HepG2 (cell line): ENCODE measurements at regions not wholly inside any gene's neighbourhood (a gene's known extent, or its start where the extent isn't known, plus 50 kb on each side); places are given as distances from the start of the nearest gene placed in this dataset.
A peak's percentile ranks its signal among the peaks of the same experiment; 100 is the strongest.
"Not testable (repeated sequence)": the region's sequence is repeated elsewhere in the genome, so short reads cannot be mapped to it uniquely, and the experiment has no call there.

ENCODE experiments used
- ATAC-seq: fragments of 200-7000 bp; cut with Tn5 transposase; 3 replicates; pipeline ENCODE4 v1.9.1; 2020; ENCODE audit warnings: mild to moderate bottlenecking, moderate library complexity
- BruUV-seq: library from RNA; stranded (reverse); fragments of 400-500 nt; replicated peaks from 2 replicates; lab custom pipeline; 2021; lab: Mats Ljungman, UMichigan
- CTCF ChIA-PET: fragments of 300-600 bp; formaldehyde crosslinking; extraction: SDS; loops from one replicate; lab custom pipeline; 2021; ENCODE audit warnings: low total read pairs, inconsistent platforms, low intra/inter-chr PET ratio; lab: Yijun Ruan, JAX
- POLR2A ChIA-PET: fragments of 350-600 bp; sonication (Branson Sonifier 250); formaldehyde crosslinking; loops from one replicate; lab custom pipeline; 2020; ENCODE audit warnings: antibody characterized with exemption, inconsistent platforms; lab: Yijun Ruan, JAX
- DNase-seq: peaks from one replicate; pipeline ENCODE4 v3.0.0-alpha.2; 2015; ENCODE audit warnings: low spot score
- FAIRE-seq: peaks from 3 replicates; lab custom pipeline; 2011; peaks lifted over from hg19 to GRCh38; lab: Jason Lieb, UNC
- H2AFZ ChIP-seq: one replicate; pipeline ENCODE4 v1.6.1; 2011; ENCODE audit warnings: low read length, inconsistent platforms
- H3K27ac ChIP-seq: fragments of 300-600 bp; 3 replicates; pipeline ENCODE4 v1.8.0; 2011; ENCODE audit warnings: mixed run types, mild to moderate bottlenecking, mixed read lengths, low read length, inconsistent platforms; ENCODE audit not compliant: insufficient read depth; ENCODE audit errors: extremely low read length
- H3K27me3 ChIP-seq, 2 experiments: fragments of 200-600 bp in 1 of 2; 2 replicates in 1 of 2; 3 replicates in 1 of 2; pipeline versions ENCODE4 v1.6.0 to v1.8.0; 2011; ENCODE audit warnings: low read length in 2 of 2, mild to moderate bottlenecking in 2 of 2, moderate library complexity in 2 of 2, inconsistent platforms in 1 of 2; ENCODE audit not compliant: insufficient read depth in 2 of 2, control insufficient read depth in 1 of 2
- H3K36me3 ChIP-seq, 2 experiments: fragments of 200-600 bp in 1 of 2; replicated peaks in 1 of 2; 2 replicates in 1 of 2; 3 replicates in 1 of 2; pipeline versions ENCODE4 v1.5.1 to v1.8.0; 2011; ENCODE audit warnings: low read length in 2 of 2, inconsistent platforms in 1 of 2; ENCODE audit not compliant: insufficient read depth in 2 of 2, control insufficient read depth in 1 of 2
- H3K4me1 ChIP-seq: 2 replicates; pipeline ENCODE4 v1.5.1; 2012; ENCODE audit warnings: low read length, inconsistent platforms; ENCODE audit not compliant: insufficient read depth
- H3K4me2 ChIP-seq: 2 replicates; pipeline ENCODE4 v1.6.0; 2011; ENCODE audit warnings: low read depth, low read length, inconsistent platforms
- H3K4me3 ChIP-seq, 3 experiments: fragments of 200-600 bp in 1 of 3; sonication (generic), shearing (Covaris generic) in 1 of 3; replicated peaks in 1 of 3; 2 replicates each; pipeline ENCODE4 v1.5.1; 2011 to 2016; ENCODE audit warnings: low read length in 3 of 3, inconsistent platforms in 2 of 3, low read depth in 2 of 3, mild to moderate bottlenecking in 2 of 3, control low read depth in 1 of 3, mixed read lengths in 1 of 3; ENCODE audit not compliant: insufficient read depth in 1 of 3
- H3K79me2 ChIP-seq: one replicate; pipeline ENCODE4 v1.6.1; 2011; ENCODE audit warnings: low read length, inconsistent platforms; ENCODE audit not compliant: insufficient read depth
- H3K9ac ChIP-seq: 2 replicates; pipeline ENCODE4 v1.6.0; 2011; ENCODE audit warnings: mild to moderate bottlenecking, low read depth, low read length, inconsistent platforms; ENCODE audit not compliant: insufficient read depth
- H3K9me3 ChIP-seq: 2 replicates; pipeline ENCODE4 v1.5.1; 2012; ENCODE audit warnings: mild to moderate bottlenecking, low read length
- H4K20me1 ChIP-seq: 2 replicates; pipeline ENCODE4 v1.6.0; 2011; ENCODE audit warnings: inconsistent platforms, mild to moderate bottlenecking, low read length, moderate library complexity; ENCODE audit not compliant: insufficient read depth
- CTCF ChIP-seq: sonication (generic); formaldehyde crosslinking; IDR thresholded peaks from 2 replicates; pipeline ENCODE4 v1.5.0; 2020; ENCODE audit warnings: mild to moderate bottlenecking, missing genetic modification reagents, moderate library complexity
- GABPA ChIP-seq, 2 experiments: IDR thresholded peaks; 2 replicates each; pipeline ENCODE4 v1.6.1; 2011 to 2016; ENCODE audit warnings: low read depth in 2 of 2, low read length in 1 of 2, missing biosample characterization in 1 of 2, missing genetic modification characterization in 1 of 2
- GPBP1L1 ChIP-seq: sonication (generic); formaldehyde crosslinking; IDR thresholded peaks from 2 replicates; pipeline ENCODE4 v1.5.0; 2020; ENCODE audit warnings: mild to moderate bottlenecking, missing genetic modification reagents
- HNRNPL ChIP-seq: fragments of 200-400 bp; formaldehyde crosslinking; IDR thresholded peaks from 2 replicates; pipeline ENCODE4 v1.6.1; 2017; ENCODE audit warnings: mild to moderate bottlenecking, low read depth, low read length
- MAF1 ChIP-seq: sonication (generic); formaldehyde crosslinking; IDR thresholded peaks from 2 replicates; pipeline ENCODE4 v1.5.0; 2020; ENCODE audit warnings: missing genetic modification reagents, borderline replicate concordance
- NCOA1 ChIP-seq: sonication (generic); formaldehyde crosslinking; IDR thresholded peaks from 2 replicates; pipeline ENCODE4 v1.9.0; 2021; ENCODE audit warnings: missing genetic modification reagents
- RBM39 ChIP-seq: fragments of 200-400 bp; formaldehyde crosslinking; IDR thresholded peaks from one replicate; pipeline ENCODE4 v1.6.1; 2018; ENCODE audit warnings: antibody characterized with exemption, mild to moderate bottlenecking, low read depth, low read length; ENCODE audit not compliant: poor library complexity, severe bottlenecking
- SP140L ChIP-seq: sonication (generic); formaldehyde crosslinking; IDR thresholded peaks from 2 replicates; pipeline ENCODE4 v1.4.0; 2020; ENCODE audit warnings: missing genetic modification reagents, borderline replicate concordance
- ZBED4 ChIP-seq: sonication (generic); formaldehyde crosslinking; IDR thresholded peaks from 2 replicates; pipeline ENCODE4 v1.4.0; 2020; ENCODE audit warnings: missing genetic modification reagents, borderline replicate concordance
- ZNF24 ChIP-seq: fragments of 450-650 bp; IDR thresholded peaks from 2 replicates; pipeline ENCODE4 v1.6.1; 2017; ENCODE audit warnings: antibody characterized with exemption, mild to moderate bottlenecking
- whole genome bisulfite sequencing: methylation state at CpG from one replicate; pipeline ENCODE4 v1.1.6; 2017; ENCODE audit warnings: low lambda C conversion rate; 5-methylcytosine and 5-hydroxymethylcytosine counted together
- in situ Hi-C: cut with HindIII; loops from 2 replicates; pipeline ENCODE4 v1.10.0; 2017; ENCODE audit warnings: low pct_unique_long_range_greater_than_20kb; ENCODE audit not compliant: extremely low pct_ligation_motif_present
- intact Hi-C: fragments of 100-400 bp; cut with micrococcal nuclease; formaldehyde crosslinking; loops from one replicate; pipeline ENCODE4 v1.10.0; 2022; ENCODE audit not compliant: unreplicated experiment

GRCh38 chr6:19612672-19613466, 224.3 kb upstream of the ID4 start:
- ATAC-seq; H4K20me1 ChIP-seq; H3K27ac ChIP-seq; H3K27me3 ChIP-seq; H3K4me2 ChIP-seq; POLR2A ChIA-PET; H2AFZ ChIP-seq; BruUV-seq; FAIRE-seq; H3K79me2 ChIP-seq; CTCF ChIA-PET; H3K4me3 ChIP-seq; H3K4me1 ChIP-seq; intact Hi-C loops; H3K9ac ChIP-seq; in situ Hi-C loops; DNase-seq; H3K36me3 ChIP-seq; TF ChIP-seq GABPA (IDR thresholded peaks at IDR 0.05; ENCODE audit: low read depth, low read length): not testable (repeated sequence)
- TF ChIP-seq GABPA (CRISPR knock-in tag; IDR thresholded peaks at IDR 0.05; ENCODE audit: low read depth) (0 out of 2 replicates have a peak, but pooled peaks have one; percentile 13), CTCF (0 out of 2 replicates have a peak, but pooled peaks have one; percentile 3)
- H3K9me3 ChIP-seq = peaks cover 29% of the 10 kb centered on the region
- 54% methylated on average over 26 of the region's 27 CpGs for WGBS

GRCh38 chr6:19613678-19614077, 223.5 kb upstream of the ID4 start:
- ATAC-seq (no peak), DNase-seq (no peak), FAIRE-seq (no peak)
- H3K79me2 ChIP-seq = no peaks in the 10 kb centered on the region
- no peak overlapping the region for H3K4me2 ChIP-seq
- no peak overlapping the region for H3K27ac ChIP-seq
- H4K20me1 ChIP-seq = no peaks in the 10 kb centered on the region
- intact Hi-C loops = no loop called here
- ChIA-PET POLR2A (no interaction called here), CTCF (no interaction called here)
- H3K9ac ChIP-seq = no peak overlapping the region
- BruUV-seq = no TSS peak
- no peaks in the 10 kb centered on the region for H3K27me3 ChIP-seq
- in situ Hi-C loops = no loop called here
- H2AFZ ChIP-seq = no peak overlapping the region
- H3K9me3 ChIP-seq = peaks cover 29% of the 10 kb centered on the region
- H3K4me1 ChIP-seq = no peaks in the 10 kb centered on the region
- WGBS = 9% methylated on average over 5 of the region's 5 CpGs
- H3K4me3 ChIP-seq = no peak overlapping the region
- H3K36me3 ChIP-seq = no peaks in the 10 kb centered on the region
- no peak for TF ChIP-seq ZNF24
- TF ChIP-seq NCOA1 (CRISPR knock-in tag) = no peak
- no peak for TF ChIP-seq GPBP1L1 (CRISPR knock-in tag)
- no peak for TF ChIP-seq ZBED4 (CRISPR knock-in tag)
- no peak for TF ChIP-seq SP140L
- TF ChIP-seq HNRNPL = no peak
- no peak for TF ChIP-seq RBM39
- no peak for TF ChIP-seq MAF1 (CRISPR knock-in tag)
